ENCODE measurements at regions not wholly inside any gene's neighbourhood (a gene's known extent, or its start where the extent isn't known, plus 50 kb on each side); places are given as distances from the start of the nearest gene placed in this dataset.
"Not testable (repeated sequence)": the region's sequence is repeated elsewhere in the genome, so short reads cannot be mapped to it uniquely, and the experiment has no call there.

GRCh38 chr2:120634533-120634932 is 101.1 kb upstream of the GLI2 start:
- no peak for DNase-seq

DNA sequence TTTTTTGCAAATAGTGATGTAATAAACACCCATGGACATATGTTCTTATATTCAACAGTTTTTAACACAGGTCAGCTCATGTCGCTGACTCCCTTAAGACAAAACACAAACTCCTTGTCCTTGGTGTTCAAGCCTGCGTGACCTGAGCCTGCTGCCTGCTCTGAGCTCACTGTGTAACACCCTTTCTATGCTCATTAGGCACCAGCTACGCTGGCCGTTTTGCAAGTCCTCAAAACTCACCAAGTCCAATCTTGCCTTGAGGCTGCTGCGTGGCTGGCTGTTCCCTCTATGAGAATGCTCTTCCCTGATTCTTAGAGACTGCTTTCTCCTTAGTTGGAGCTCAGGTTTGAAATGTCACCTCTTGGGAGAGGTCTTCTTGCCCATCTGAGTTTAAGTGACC is 100.5 kb upstream of the GLI2 start:
- no peak for DNase-seq

DNA sequence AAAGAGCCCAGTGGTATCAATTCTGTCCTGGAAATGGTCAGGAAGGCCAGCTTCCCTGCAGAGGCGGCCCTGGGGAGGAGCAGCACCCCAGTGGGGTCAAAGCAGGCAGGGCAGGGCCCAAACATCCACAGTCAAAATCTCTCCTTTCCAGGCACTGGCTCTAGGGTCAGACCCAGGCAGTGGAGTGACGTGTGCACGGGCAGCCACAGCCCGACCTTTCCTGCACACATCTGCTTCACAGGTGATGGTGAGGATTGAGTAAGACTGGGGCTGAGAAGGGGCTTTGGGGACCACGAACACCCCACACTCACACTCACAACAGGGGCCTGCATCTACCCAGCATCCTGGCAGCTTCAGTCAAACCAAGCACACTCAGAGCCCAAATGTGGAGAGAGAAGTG is 97.8 kb upstream of the GLI2 start:
- no peak for DNase-seq

- DNase-seq: peak; percentile 6
Observed at GRCh38 chr2:120638450-120638849, 97.2 kb upstream of the GLI2 start.

DNA sequence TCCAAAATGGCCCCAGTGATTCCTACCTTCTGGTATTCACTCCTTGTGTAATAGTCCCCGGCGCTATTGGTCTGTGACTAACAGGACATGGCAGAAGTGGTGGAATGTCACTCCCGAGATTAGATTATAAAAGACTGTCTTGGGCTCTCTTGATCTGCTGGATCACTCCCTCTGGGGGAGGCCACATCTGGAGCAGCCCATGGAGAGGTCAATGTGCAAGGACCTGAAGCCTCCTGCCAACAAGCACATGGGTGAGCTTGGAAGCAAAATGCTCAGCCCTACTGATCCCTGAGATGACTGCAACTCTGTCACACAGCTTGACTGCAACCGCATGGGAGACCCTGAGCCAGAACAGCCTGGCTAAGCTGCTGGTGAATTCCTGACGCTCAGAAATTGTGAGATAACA is 94.3 kb upstream of the GLI2 start:
- no peak for DNase-seq

GRCh38 chr2:120642646-120643045 is 93.0 kb upstream of the GLI2 start:
- DNase-seq: no peak

DNA sequence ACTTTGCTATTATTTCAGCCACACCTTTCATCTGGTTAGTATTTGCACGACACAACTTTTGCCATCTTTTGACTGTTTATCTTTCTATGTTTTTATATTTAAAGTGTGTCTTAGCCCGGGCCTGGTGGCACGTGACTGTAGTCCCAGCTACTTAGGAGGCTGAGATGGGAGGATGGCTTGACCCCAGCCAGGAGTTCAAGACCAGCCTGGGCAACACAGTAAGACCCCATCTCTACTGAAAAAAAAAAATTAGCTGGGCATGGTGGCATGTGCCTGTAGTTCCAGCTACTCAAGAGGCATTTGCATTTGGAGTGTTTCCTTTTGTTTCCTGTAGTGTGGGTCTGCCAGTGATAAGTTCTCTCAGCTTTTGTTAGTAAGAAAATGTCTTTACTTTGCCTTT is 88.7 kb upstream of the GLI2 start:
- DNase-seq: no peak

DNA sequence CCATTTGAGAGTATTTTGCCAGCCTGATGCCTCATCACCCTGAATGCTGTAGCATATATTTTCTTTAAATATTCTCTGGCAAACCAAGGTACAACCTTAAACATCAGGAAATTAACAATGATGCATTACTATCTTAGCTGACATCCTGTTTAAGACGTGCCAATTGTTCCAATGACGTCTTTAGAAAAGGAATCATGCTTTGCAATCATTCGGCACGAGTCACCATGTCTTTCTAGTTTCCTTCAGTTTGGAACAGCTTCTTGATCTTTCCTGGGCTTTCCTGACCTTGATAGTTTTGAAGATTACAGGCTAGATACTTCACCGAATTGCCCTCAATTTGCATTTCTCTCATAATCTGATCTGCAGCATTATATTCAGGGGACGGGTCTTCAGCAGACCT is 88.2 kb upstream of the GLI2 start:
- DNase-seq: peak; percentile 23

- DNase-seq: not testable (repeated sequence)
Observed at GRCh38 chr2:120649381-120649780, 86.3 kb upstream of the GLI2 start.

GRCh38 chr2:120650022-120650644 is 85.5 kb upstream of the GLI2 start:
- no peak for DNase-seq

- no peak for DNase-seq
Observed at GRCh38 chr2:120651818-120652217, 83.8 kb upstream of the GLI2 start.

GRCh38 chr2:120653046-120653445 is 82.6 kb upstream of the GLI2 start:
- no peak for DNase-seq

DNA sequence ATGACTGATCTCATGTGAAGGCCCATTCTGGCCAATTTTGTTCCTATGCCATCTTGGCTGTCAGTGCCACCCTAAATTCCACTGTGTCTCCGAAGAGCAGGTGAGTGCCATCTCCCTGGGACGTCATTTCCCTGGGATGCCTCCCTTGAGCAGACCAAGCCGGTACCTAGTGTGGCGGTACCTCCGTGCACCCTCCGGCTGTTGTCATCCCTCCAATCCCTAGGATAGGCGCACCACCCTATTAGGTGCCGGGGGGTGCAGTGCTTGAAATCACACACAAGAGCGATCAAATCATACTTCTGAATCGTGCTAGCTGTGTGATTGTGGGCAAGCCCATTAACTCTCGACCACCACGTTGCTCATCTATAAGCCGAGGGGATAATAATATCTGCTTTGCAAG is 81.8 kb upstream of the GLI2 start:
- no peak for DNase-seq

GRCh38 chr2:120654381-120655134 is 81.1 kb upstream of the GLI2 start:
- no peak for DNase-seq

DNA sequence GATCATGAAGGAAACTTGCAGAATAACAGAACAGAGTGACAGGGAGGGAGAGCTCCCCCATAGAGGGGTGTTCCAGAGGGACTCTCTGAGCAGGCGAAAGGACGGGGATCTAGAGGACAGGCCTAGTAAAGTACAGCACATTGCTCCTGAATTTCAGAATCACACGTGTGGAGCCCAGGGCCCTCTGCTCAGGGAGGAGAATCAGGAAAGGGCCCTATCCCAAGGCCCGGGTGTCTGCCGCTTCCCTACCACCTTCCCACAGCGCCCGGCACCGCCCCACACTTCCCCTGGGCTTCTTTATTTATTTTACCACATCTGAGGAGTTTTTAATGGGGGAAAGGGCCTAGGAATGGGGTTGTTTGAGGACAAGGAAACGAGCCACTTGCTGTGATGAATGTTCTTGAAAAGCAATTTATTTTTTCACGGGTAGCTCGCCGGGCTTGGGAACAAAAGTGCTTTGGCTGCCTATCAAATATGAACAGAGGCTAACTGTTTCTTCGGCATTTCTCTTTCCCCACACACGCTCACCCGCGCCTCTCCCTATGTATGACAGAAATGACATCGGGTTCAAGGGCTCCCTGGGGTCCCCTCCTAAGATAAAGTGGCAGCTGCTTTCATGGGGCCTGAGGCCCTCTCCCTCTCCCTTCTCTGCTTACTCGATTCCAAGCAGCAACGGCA is 79.3 kb upstream of the GLI2 start:
- DNase-seq: no peak

DNA sequence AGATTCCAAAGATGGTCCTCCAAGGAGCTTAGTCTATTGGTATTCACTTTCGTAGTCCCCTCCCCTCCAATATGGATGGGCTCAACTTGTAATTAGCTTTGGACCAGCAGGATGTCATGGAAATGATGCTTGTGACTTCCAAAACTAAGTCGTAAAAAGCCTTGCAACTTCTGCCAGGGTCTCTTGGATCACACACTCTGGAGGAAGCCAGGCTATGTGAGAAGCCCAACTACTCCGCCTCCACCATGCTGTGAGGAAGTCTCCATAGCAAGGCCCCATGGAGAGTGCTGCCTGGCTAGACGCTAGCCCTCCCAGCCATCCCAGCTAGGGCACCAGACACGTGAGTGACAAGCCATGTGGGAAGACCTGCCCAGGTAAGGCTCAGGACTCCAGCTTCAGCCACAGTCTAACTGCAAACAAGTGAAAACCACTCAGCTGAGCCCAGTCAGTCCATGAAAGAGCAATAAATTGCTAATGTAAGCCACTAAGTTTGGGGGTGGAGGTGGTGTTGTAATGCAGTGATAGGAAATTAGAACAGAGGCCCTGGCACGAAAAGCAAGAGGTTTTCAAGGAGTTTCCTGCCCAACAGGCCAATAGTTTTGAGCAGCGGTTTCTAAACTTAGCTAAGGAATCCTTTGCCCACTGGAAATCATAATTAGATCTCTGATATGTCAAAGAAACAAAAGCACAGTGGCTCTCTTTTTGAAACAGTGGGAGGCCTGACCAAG is 77.5 kb upstream of the GLI2 start:
- DNase-seq: no peak

DNA sequence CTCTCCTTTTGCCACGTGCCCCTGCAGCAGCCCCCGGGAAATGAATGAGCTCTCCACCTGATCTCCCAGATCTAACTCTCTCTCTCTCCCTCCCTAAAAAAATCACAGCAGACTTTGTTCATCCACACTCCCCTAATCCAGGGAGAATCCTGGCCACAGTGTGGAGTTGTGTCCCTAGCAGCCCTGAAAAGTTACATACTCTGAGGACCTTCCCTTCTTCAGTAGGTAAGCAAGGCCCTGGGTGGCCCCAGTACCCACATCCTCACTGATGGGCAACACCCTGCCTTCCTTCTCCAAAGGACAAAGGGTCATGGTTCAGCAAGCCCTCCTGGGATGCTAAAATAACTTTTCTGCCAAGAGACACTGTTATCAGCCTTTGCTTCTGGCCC is 76.9 kb upstream of the GLI2 start:
- no peak for DNase-seq

- DNase-seq: no peak
Observed at GRCh38 chr2:120659275-120659977, 76.2 kb upstream of the GLI2 start.

- DNase-seq: no peak
Observed at GRCh38 chr2:120660056-120660694, 75.5 kb upstream of the GLI2 start.

DNA sequence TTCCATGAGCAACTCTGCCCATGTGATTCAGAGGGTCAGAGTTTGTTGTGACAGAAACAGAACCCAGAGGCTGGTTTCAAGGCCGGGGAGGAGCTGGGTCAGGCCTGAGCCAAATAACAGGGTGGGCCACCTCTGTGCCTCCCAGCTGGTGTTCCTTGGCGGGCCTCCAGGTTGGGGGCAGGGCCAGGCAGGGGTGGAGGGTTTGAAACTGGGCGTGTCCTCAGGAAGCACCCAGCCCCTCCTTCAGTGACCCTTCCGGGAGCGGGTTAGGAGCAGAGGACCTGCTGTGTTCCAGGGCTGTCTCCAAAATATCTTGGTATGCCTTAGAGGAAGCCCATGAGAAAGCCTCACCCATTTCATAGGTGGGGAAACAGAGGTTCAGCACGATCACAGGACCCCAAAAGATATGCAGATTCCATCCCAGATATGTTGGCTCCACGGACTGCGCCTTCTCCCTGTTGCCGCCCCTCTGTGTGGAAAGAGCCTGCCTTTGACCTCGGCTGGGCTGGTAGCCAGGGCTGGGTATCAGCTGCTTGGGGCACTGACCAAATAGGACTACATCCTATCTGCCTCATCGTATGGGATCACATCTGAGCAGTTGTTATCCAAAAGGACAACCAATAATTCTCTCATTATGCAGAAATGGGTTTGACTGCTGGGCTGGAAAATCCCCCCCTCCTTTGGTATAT is 74.8 kb upstream of the GLI2 start:
- no peak for DNase-seq

- no peak for DNase-seq
Observed at GRCh38 chr2:120661551-120661950, 74.1 kb upstream of the GLI2 start.

DNA sequence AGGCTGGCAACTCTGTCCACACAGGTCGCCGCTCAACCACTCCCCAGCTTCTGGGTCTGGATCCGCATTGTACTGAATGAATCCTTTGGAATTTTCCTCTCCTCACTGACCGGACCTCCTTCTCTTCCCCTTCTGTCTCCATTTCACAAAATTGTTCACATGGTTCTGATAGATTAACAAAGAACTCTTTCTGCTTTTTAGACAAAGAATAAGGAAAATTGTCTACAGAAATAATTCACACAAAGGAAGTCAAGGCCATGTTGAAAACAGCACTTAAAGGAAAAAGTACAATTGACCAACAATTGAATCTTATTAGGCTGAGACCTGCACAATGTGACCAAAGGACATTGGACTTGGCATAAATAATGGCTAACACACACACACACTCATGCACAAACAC is 73.6 kb upstream of the GLI2 start:
- DNase-seq: no peak

Data from dermis blood vessel endothelial cell (primary cell).